ENCODE measurements at regions not wholly inside any gene's neighbourhood (a gene's known extent, or its start where the extent isn't known, plus 50 kb on each side); places are given as distances from the start of the nearest gene placed in this dataset.

DNA sequence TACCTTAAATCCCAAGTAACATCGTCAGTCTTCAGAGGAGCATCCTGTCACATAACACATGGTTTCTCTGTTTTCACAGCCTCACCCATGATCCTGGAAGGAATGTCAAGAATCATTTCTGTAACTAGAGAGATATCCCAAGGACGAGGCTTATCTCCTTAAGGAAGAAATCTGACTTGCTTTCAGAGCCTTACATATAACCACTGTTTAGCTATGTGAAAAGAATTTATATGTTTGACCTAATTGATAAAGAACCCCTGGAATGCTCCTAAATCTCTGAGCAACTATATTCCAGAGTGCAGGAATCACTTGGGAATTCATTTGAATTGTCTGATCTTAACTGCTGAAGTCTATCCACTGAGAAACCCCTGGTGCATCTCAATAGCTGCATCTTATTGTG, 243.1 kb downstream of the ALDH8A1 start:
- no peak for DNase-seq

DNA sequence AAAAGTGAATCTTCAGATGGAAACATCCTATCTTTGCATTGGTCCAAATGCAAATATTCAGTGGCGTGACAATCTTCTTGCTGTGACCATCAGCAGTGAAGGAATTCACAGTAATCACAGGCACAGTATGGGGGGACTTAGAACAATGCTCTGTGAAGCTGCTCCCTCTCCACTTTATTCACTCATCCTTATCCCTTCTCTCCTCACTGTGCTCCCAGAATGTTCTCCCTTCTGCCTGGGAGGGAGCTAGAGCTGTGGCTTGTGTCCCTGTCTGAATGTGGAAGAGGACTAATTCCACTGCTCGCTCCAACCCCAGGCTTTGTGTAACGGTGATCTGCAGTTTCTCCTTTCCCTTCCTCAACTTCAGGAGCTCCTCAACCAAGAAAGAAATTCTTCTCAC, 243.7 kb downstream of the ALDH8A1 start:
- peak; percentile 15 for DNase-seq

DNA sequence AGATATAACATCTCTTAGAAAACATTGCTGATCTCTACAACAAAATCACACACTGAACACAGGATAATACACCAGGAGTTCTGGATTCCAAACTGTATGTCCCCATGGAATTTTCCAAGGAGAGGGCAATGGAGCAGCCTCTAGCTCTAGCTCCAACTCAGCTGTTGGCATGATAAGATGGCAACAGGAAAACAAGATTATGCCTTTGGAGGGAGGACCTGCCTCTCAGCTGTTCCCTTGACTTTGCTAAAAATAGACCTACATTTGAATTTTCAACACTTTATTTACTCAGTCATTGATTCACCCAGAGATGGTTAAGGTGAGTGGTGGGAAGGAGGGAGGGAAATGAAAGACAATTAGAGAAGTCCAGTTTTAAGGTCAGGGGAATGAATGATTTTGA, 246.7 kb downstream of the ALDH8A1 start:
- DNase-seq = no peak

DNA sequence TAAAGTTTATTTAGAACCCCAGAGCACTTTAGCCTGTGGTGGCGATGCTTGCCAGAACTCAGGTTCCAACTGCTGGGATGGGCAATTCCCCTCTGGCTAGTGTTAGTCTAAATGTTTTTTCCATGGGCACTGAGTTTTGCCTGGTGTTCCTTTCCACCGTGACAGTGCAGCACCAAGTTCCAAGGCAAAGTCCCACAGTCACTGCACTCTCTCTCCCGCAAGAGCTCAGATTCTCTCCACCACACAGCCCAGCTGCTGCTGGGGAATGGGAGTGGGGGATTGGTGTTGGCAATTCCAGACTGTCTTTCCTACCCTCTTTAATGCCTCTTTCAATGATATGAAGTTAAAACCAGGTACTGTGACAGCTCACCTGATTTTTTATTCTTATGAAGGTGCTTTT, 247.6 kb downstream of the ALDH8A1 start:
- DNase-seq = no peak

- no peak for DNase-seq
Observed at GRCh38 chr6:134701301-134701700, 248.6 kb downstream of the ALDH8A1 start.

- no peak for DNase-seq
Observed at GRCh38 chr6:134698228-134698627, 251.7 kb downstream of the ALDH8A1 start.

DNA sequence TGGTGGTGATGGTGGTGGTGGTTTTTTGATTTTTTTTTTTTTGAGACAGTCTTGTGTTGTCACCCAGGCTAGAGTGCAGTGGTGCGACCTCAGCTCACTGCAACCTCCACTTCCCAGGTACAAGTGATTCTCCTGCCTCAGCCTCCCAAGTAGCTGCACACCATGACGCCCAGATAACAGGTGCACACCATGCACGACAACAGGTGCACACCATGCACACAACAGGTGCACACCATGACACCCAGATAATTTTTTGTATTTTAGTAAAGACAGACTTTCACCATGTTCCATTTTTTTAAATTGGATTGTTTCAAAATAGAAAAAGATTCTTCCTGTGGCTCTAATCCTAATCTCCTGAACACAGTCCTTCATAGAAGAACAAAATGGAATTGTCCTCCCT, 257.9 kb downstream of the ALDH8A1 start:
- DNase-seq = no peak

- DNase-seq = no peak
Observed at GRCh38 chr6:134691180-134691579, 258.7 kb downstream of the ALDH8A1 start.

DNA sequence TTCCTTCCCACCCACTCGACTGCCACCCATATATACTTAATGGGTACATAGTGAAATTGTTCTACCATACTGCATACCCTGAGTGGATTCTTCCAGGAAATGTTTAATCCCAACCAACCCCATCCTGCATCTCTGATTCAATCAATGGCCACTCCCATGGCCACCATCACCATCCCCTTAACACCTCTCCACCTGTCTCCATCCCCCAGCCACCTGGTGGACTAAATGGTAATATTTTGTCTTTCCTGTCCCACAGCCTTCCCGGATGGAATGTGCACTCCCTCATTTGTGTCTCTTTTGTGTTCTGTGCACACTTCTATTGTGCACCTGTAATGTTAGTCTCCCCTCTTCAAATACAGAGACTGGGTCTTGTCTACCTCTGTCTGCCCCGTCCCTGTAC, 259.9 kb downstream of the ALDH8A1 start:
- DNase-seq = no peak

- no peak for DNase-seq
Observed at GRCh38 chr6:134689641-134690040, 260.3 kb downstream of the ALDH8A1 start.

GRCh38 chr6:134689177-134689576, 260.7 kb downstream of the ALDH8A1 start:
- DNase-seq = peak; percentile 91

DNA sequence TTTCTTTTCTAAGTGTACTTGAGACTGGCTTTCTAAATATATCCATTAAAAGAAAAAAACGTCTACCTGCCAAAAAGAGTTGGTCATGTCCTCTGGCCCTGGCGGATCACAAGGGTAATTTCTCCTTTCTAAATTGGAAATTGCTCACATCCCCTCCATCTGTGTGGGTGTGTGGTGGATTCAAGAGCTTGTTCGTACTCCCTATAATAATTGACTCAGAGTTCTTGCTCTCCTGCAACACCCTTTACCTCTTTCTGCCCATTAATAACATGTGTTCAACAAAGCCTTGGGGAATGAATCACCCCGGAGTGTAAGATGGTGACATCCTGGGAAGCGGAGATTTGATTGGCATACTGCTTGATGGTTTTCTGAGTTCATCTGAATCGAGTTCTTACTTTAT, 263.8 kb downstream of the ALDH8A1 start:
- no peak for DNase-seq

GRCh38 chr6:134684423-134684795, 265.5 kb downstream of the ALDH8A1 start:
- DNase-seq = no peak

DNA sequence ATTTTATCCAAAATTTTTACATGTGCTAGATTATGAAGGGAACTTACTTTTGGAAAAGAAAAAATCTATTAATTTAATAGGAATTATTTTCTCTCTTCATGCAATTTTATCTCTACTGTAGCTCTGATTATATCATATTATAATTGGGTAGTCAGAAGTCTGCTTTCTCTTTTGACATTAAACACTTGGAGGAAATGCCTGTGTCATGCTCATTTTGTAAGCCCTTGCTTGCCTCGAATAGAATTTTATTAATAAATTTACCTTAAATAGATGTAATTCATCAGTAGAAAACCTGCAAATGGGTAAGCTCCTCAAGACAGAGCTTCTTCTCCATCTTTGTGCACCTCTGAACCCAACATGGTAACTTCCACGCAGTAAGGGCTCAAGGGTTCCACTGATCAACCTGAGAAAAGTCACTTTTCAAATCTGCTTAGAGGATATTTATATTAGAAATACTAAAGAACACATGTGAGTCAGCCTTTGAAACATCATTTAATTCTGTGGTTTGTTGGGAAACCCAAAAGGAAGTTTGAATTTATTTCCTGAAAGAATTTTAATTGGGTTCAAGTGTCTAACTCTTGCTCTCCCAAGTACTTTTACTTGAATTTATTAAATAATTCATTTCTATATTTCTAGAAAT, 266.0 kb downstream of the ALDH8A1 start:
- DNase-seq = no peak

DNA sequence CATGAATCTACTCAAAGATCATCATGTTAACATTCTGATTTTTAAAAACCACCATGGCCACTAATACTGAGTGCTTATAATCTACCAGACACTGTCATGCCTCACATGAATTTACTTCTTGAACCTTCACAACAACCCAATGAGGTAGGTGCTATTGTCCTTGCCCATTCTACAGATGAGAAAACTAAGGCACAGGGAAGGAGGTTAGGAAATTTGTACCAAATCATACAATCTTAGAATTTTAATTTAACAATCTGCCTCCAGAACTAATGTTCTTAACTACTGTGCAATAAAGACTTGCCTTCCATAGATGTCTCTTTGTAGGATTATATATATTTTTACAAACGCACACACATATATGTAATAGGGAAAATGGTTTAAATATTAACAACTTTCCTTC, 269.5 kb downstream of the ALDH8A1 start:
- no peak for DNase-seq

DNA sequence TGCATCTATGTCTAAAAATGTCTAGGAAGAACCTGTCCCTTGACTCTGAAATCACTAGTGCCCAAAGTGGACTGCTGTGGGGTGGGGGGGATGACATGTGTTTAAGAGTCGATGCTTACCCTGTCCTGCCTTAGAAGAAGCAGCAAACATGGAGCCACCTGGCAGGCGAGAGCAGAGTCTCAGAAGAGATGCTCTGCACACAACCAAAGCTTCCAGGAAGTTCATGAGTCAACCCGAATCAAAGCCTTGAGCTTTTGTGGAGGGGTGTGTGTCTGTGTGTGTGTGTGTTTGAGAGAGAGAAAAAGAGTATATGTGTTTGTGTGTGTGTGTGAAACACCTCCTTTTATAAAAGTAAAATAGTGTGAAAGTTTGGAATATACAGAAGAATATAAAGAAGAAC, 269.9 kb downstream of the ALDH8A1 start:
- DNase-seq = no peak

DNA sequence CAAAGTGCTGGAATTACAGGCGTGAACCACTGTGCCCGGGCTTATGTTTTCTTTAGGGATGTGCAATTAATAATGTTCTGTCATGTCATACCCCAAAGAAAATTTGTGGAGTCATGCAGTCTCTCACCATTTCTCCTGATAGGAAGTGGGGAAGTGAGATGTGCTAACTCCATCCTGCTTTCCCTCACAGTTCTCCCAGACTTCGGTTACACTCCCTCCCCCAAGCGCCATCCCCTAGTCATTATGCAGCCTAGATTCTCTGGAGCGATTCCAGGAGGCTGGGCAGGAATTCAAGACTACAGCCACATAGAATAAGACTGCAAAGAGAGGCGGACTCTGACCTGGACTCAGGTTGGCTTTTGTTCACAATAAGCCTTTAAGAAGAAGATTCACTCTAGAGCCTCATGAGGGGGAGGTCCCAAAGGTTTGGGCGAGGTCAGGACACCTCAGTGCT, 271.4 kb downstream of the ALDH8A1 start:
- peak; percentile 62 for DNase-seq

GRCh38 chr6:134676307-134677281, 273.3 kb downstream of the ALDH8A1 start:
- no peak for DNase-seq

DNA sequence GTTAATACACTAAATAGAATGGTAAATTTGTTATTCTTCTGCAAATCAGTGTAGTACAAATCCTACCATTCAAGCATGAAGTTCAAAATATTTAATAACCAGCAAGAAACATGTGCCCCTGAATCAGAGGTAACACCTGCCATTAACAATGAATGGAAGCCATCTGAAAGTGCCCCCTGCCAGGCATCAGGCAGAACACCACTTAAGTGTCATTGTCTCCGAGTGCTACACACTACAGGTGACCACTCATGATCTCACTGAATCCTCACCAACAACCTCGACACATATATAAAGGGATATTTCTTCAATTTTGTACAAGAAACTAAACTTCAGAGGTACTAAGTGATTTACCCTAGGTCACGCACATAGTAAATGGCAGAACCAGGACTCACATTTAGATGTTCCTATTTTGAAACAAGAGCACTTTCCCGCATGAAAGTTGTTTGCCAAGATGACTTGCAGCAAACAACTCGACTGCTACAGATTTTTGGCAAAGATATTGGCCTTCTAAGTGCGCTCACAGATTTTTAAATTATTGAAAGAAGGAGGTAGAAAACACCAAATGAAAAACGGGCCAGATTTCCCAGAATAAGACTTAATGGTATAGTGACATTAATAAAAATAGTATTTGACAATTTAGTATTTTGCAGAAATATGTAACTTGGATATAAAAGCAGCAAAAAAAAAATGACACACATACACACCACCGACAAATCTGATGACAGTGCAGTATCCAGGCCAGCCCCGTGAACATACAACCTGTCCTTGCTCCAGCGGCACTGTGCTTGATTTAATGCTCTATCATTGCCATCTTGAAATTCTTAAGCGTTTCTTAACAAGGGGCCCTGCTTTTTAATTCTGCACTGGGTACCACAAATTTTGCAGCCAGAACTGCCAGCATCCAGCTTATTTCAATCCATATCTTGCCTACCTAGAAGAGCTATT, 274.5 kb downstream of the ALDH8A1 start:
- no peak for DNase-seq

GRCh38 chr6:134674562-134674961, 275.3 kb downstream of the ALDH8A1 start:
- DNase-seq = no peak

DNA sequence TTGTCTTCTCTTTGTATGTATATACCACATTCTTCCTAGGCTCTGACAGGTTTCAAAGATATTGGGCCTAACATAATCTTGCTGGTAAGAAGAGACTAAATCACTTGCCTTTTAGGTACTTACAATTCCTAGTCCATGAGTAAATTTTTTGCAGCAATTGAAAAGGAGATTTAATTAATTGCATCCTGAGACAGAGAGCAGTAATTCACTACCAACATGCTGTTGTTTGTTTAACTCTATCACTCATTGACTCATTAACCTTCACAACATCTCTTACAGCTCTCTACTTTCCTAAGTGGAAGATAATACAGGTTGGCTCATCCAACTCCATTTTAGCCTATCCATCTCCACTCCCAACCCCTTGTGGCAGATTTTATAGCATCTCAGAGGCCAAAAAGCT, 280.4 kb downstream of the ALDH8A1 start:
- no peak for DNase-seq

GRCh38 chr6:134667111-134667510, 282.8 kb downstream of the ALDH8A1 start:
- DNase-seq = no peak

DNA sequence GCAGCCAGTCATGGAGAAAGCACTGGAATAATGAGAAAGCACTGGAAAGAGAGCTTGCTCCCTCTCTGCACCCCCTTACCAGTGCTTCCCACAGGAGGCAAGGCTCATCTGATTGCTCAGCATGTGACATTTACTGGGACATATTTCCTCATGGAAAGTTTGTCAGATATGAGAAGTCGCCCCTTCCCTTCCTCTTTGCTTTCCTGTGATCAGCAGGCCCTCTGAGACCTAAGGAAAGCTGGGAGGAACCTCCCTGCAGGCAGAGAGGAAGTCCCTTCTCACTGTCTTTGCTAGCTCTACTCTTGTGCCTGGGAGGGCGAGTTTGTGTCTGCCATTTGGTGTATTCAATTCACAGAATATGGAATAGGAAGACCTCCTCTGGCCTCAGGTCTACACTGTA, 283.8 kb downstream of the ALDH8A1 start:
- no peak for DNase-seq

Measured in midbrain (tissue), 1 donor.